ENCODE measurements at regions not wholly inside any gene's neighbourhood (a gene's known extent, or its start where the extent isn't known, plus 50 kb on each side); places are given as distances from the start of the nearest gene placed in this dataset.

DNA sequence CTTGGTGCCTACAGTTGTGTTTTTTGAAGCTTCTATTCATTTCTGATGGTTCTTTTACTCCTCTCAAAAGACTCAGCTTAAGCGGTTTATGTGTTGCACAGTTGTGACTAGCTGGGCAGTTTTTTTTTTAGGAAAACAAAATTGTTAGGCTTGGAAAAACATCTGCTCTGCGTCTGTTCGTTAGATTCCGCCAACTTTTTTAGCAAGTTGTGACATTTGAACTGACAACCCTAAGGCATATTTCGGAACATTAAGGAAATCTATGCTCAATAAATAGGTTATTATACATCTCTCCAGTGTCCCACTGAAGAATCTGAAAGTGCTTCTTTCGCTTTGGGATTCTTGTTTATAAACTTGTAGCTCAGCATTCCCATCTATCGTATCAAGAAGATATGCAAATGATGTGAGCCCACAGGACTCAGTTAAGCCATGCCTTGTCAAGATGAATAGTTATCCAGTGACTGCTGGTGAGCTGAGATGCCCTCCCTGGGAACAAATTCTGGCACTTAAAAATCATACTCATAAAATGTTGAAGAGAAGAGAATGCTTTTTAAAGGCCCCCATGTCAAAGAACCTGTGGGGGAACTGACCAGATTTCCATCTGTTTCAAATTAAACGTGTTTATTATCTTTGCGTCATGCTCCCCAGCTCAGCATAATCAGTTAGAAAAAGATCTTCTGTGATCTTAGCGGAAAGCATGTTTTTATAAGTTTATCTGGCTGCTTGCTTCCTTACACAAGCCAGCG, 109.0 kb upstream of the FAM20A start:
- no peaks in the 10 kb centered on the region for H3K27me3 ChIP-seq (ENCODE audit: control insufficient read depth, insufficient read depth, low read length)

GRCh38 chr17:68709461-68709860, 108.3 kb upstream of the FAM20A start:
- intact Hi-C loops (cut with DNase I), result no loop called here
- H3K9ac ChIP-seq (ENCODE audit: low read length in 3 of 3), result no peak overlapping the region
- H3K27ac ChIP-seq (ENCODE audit: low read depth in 2 of 2, low read length in 2 of 2), result no peak overlapping the region
- no peaks in the 10 kb centered on the region for H3K36me3 ChIP-seq (ENCODE audit: control insufficient read depth in 2 of 3, insufficient read depth in 3 of 3, low read length in 3 of 3)
- TF ChIP-seq, protein P1, sequence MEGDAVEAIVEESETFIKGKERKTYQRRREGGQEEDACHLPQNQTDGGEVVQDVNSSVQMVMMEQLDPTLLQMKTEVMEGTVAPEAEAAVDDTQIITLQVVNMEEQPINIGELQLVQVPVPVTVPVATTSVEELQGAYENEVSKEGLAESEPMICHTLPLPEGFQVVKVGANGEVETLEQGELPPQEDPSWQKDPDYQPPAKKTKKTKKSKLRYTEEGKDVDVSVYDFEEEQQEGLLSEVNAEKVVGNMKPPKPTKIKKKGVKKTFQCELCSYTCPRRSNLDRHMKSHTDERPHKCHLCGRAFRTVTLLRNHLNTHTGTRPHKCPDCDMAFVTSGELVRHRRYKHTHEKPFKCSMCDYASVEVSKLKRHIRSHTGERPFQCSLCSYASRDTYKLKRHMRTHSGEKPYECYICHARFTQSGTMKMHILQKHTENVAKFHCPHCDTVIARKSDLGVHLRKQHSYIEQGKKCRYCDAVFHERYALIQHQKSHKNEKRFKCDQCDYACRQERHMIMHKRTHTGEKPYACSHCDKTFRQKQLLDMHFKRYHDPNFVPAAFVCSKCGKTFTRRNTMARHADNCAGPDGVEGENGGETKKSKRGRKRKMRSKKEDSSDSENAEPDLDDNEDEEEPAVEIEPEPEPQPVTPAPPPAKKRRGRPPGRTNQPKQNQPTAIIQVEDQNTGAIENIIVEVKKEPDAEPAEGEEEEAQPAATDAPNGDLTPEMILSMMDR (IDR thresholded peaks at IDR 0.05; ENCODE audit: borderline replicate concordance, extremely low read depth, insufficient read depth), result no peak
- DNase-seq (no peak), FAIRE-seq (no peak)
- H3K4me3 ChIP-seq (ENCODE audit: low read length in 3 of 3), result no peak overlapping the region
- H3K27me3 ChIP-seq (ENCODE audit: control insufficient read depth, insufficient read depth, low read length), result no peaks in the 10 kb centered on the region
- no peaks in the 10 kb centered on the region for H3K9me3 ChIP-seq (ENCODE audit: control insufficient read depth in 2 of 3, insufficient read depth in 1 of 3, low read length in 3 of 3)
- peaks cover 0 to 4% (median 0%) of the 10 kb centered on the region in 3 donors for H3K4me1 ChIP-seq (ENCODE audit: control insufficient read depth in 2 of 3, insufficient read depth in 2 of 3, low read depth in 1 of 3, low read length in 3 of 3)

More for the DNA sequence above, 109.0 kb upstream of the FAM20A start:
- peaks cover 0 to 4% (median 0%) of the 10 kb centered on the region in 3 donors for H3K4me1 ChIP-seq (ENCODE audit: control insufficient read depth in 2 of 3, insufficient read depth in 2 of 3, low read depth in 1 of 3, low read length in 3 of 3)
- H3K9ac ChIP-seq (ENCODE audit: low read length in 3 of 3), result no peak overlapping the region
- H3K4me3 ChIP-seq (ENCODE audit: low read length in 3 of 3), result no peak overlapping the region
- H3K27ac ChIP-seq (ENCODE audit: low read depth in 2 of 2, low read length in 2 of 2), result peak overlapping the region in 1 of 2 donors; percentile 20
- FAIRE-seq (no peak), DNase-seq (peak in 2 of 5 donors; percentile 39 to 71)
- H3K36me3 ChIP-seq (ENCODE audit: control insufficient read depth in 2 of 3, insufficient read depth in 3 of 3, low read length in 3 of 3), result no peaks in the 10 kb centered on the region
- TF ChIP-seq, protein P1 (IDR thresholded peaks at IDR 0.05; ENCODE audit: borderline replicate concordance, extremely low read depth, insufficient read depth), result no peak
- no peaks in the 10 kb centered on the region for H3K9me3 ChIP-seq (ENCODE audit: control insufficient read depth in 2 of 3, insufficient read depth in 1 of 3, low read length in 3 of 3)
- intact Hi-C loops (cut with DNase I), result no loop called here

- no peak overlapping the region for H3K27ac ChIP-seq (ENCODE audit: low read depth in 2 of 2, low read length in 2 of 2)
- TF ChIP-seq, protein P1 (IDR thresholded peaks at IDR 0.05; ENCODE audit: borderline replicate concordance, extremely low read depth, insufficient read depth), result no peak
- DNase-seq (peak in 1 of 5 donors; percentile 30), FAIRE-seq (no peak)
- intact Hi-C loops (cut with DNase I), result no loop called here
- no peaks in the 10 kb centered on the region for H3K27me3 ChIP-seq (ENCODE audit: control insufficient read depth, insufficient read depth, low read length)
- H3K9me3 ChIP-seq (ENCODE audit: control insufficient read depth in 2 of 3, insufficient read depth in 1 of 3, low read length in 3 of 3), result no peaks in the 10 kb centered on the region
- peaks cover 0 to 3% (median 0%) of the 10 kb centered on the region in 3 donors for H3K4me1 ChIP-seq (ENCODE audit: control insufficient read depth in 2 of 3, insufficient read depth in 2 of 3, low read depth in 1 of 3, low read length in 3 of 3)
- H3K4me3 ChIP-seq (ENCODE audit: low read length in 3 of 3), result no peak overlapping the region
- H3K9ac ChIP-seq (ENCODE audit: low read length in 3 of 3), result no peak overlapping the region
- no peaks in the 10 kb centered on the region for H3K36me3 ChIP-seq (ENCODE audit: control insufficient read depth in 2 of 3, insufficient read depth in 3 of 3, low read length in 3 of 3)
These were observed 105.9 kb upstream of the FAM20A start for GRCh38 chr17:68707031-68707430.

All from kidney (tissue), 13 donors.